ENCODE measurements at regions not wholly inside any gene's neighbourhood (a gene's known extent, or its start where the extent isn't known, plus 50 kb on each side); places are given as distances from the start of the nearest gene placed in this dataset.

DNA sequence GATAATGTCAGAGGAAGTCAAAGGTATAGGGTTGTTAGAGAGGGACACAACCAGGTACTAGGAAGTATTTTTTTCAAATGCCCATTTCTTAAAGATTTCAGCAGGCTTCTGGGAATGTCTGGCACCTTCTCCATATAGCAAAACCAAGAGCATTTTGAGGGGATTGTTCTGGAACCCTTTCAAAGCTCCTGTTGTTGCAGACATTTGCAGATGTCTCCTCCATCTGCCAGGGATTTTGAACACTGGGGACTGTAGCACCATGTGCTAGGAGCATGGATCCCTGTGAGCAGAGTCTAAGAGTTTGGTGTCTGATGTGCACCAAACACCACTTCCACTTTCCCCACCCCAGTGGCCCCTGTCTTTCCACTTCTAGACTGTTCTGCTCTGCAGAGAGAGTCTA lies 206.0 kb upstream of the KBTBD8 start:
- TF ChIP-seq, protein P1, sequence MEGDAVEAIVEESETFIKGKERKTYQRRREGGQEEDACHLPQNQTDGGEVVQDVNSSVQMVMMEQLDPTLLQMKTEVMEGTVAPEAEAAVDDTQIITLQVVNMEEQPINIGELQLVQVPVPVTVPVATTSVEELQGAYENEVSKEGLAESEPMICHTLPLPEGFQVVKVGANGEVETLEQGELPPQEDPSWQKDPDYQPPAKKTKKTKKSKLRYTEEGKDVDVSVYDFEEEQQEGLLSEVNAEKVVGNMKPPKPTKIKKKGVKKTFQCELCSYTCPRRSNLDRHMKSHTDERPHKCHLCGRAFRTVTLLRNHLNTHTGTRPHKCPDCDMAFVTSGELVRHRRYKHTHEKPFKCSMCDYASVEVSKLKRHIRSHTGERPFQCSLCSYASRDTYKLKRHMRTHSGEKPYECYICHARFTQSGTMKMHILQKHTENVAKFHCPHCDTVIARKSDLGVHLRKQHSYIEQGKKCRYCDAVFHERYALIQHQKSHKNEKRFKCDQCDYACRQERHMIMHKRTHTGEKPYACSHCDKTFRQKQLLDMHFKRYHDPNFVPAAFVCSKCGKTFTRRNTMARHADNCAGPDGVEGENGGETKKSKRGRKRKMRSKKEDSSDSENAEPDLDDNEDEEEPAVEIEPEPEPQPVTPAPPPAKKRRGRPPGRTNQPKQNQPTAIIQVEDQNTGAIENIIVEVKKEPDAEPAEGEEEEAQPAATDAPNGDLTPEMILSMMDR (IDR thresholded peaks at IDR 0.05) = no peak
- TF ChIP-seq POLR2A (IDR thresholded peaks at IDR 0.05) = no peak

Data from heart left ventricle (tissue), 13 donors.